GM23338 (cell line): ENCODE measurements at regions not wholly inside any gene's neighbourhood (a gene's known extent, or its start where the extent isn't known, plus 50 kb on each side); places are given as distances from the start of the nearest gene placed in this dataset.

Experiments
- ATAC-seq: fragments of 200-7000 bp; cut with Tn5 transposase; 3 replicates; pipeline ENCODE4 v1.9.1; 2020
- DNase-seq: peaks from one replicate; pipeline ENCODE4 v3.0.0-alpha.2; 2015; ENCODE audit warnings: low spot score
- H2AFZ ChIP-seq: fragments of 200-600 bp; sonication (generic); 2 replicates; pipeline ENCODE4 v1.8.0; 2016; ENCODE audit warnings: antibody characterized with exemption, mild to moderate bottlenecking, moderate library complexity
- H3F3A ChIP-seq: fragments of 200-600 bp; sonication (generic); replicated peaks from 2 replicates; pipeline ENCODE4 v1.8.0; 2017; ENCODE audit warnings: antibody characterized with exemption, mixed run types, low read depth
- H3K27ac ChIP-seq: fragments of 200-600 bp; sonication (generic); 2 replicates; pipeline ENCODE4 v1.6.1; 2016; ENCODE audit warnings: low read depth
- H3K27me3 ChIP-seq: fragments of 200-600 bp; sonication (generic); 2 replicates; pipeline ENCODE4 v1.8.0; 2016; ENCODE audit warnings: mild to moderate bottlenecking, mixed run types, moderate library complexity; ENCODE audit not compliant: insufficient read depth
- H3K36me3 ChIP-seq: fragments of 200-600 bp; sonication (generic); 2 replicates; pipeline ENCODE4 v1.8.0; 2016; ENCODE audit warnings: mild to moderate bottlenecking; ENCODE audit not compliant: insufficient read depth
- H3K4me1 ChIP-seq: fragments of 200-600 bp; sonication (generic); 2 replicates; pipeline ENCODE4 v1.8.0; 2016; ENCODE audit warnings: mild to moderate bottlenecking, moderate library complexity; ENCODE audit not compliant: insufficient read depth
- H3K4me2 ChIP-seq: fragments of 200-600 bp; sonication (generic); 2 replicates; pipeline ENCODE4 v1.7.1; 2017; ENCODE audit warnings: mixed run types
- H3K4me3 ChIP-seq: fragments of 200-600 bp; sonication (generic); 2 replicates; pipeline ENCODE4 v1.6.1; 2016; ENCODE audit warnings: mixed run types
- H3K79me2 ChIP-seq: fragments of 200-600 bp; sonication (generic); replicated peaks from 2 replicates; pipeline ENCODE4 v1.8.0; 2017; ENCODE audit warnings: mild to moderate bottlenecking; ENCODE audit not compliant: insufficient read depth
- H3K9me2 ChIP-seq: fragments of 200-600 bp; sonication (generic); 2 replicates; pipeline ENCODE4 v1.8.0; 2017; ENCODE audit not compliant: insufficient read depth
- H4K20me1 ChIP-seq: fragments of 200-600 bp; sonication (generic); replicated peaks from 2 replicates; pipeline ENCODE4 v1.8.0; 2017; ENCODE audit warnings: mild to moderate bottlenecking; ENCODE audit not compliant: insufficient read depth
- H3K27ac Mint-ChIP-seq: 2 replicates; pipeline ENCODE4 v1.8.0; 2020; ENCODE audit warnings: inconsistent platforms, mild to moderate bottlenecking, moderate library complexity, mixed read lengths
- H3K27me3 Mint-ChIP-seq: 3 replicates; pipeline ENCODE4 v1.8.0; 2022; ENCODE audit warnings: low read depth, mild to moderate bottlenecking, moderate library complexity, mixed read lengths, inconsistent platforms; ENCODE audit not compliant: insufficient read depth, poor library complexity
- H3K36me3 Mint-ChIP-seq: 3 replicates; pipeline ENCODE4 v1.8.0; 2021; ENCODE audit warnings: low read depth, mild to moderate bottlenecking, inconsistent platforms, moderate library complexity, mixed read lengths
- H3K4me1 Mint-ChIP-seq: 3 replicates; pipeline ENCODE4 v1.8.0; 2020; ENCODE audit warnings: mild to moderate bottlenecking, inconsistent platforms, mixed read lengths
- H3K4me3 Mint-ChIP-seq: 3 replicates; pipeline ENCODE4 v1.8.0; 2021; ENCODE audit warnings: moderate library complexity, mild to moderate bottlenecking, inconsistent platforms, mixed read lengths
- H3K9me3 Mint-ChIP-seq: 3 replicates; pipeline ENCODE4 v1.8.0; 2020; ENCODE audit warnings: moderate library complexity, mild to moderate bottlenecking, inconsistent platforms, mixed read lengths
- CREB1 ChIP-seq: fragments of 250-450 bp; sonication (Bioruptor Pico); IDR thresholded peaks from 2 replicates; pipeline ENCODE4 v1.5.0; 2020; ENCODE audit warnings: low read depth, mild to moderate bottlenecking, moderate library complexity
- EZH2 ChIP-seq: fragments of 200-600 bp; sonication (generic); IDR thresholded peaks from one replicate; pipeline ENCODE4 v1.8.0; 2017; ENCODE audit warnings: antibody characterized with exemption, mild to moderate bottlenecking, low read depth; ENCODE audit not compliant: unreplicated experiment
- EZH2phosphoT487 ChIP-seq: fragments of 200-600 bp; sonication (generic); IDR thresholded peaks from one replicate; pipeline ENCODE4 v1.8.1; 2018; ENCODE audit warnings: antibody characterized with exemption; ENCODE audit not compliant: unreplicated experiment
- JUNB ChIP-seq: IDR thresholded peaks from one replicate; pipeline ENCODE4 v1.6.1; 2016; ENCODE audit warnings: antibody characterized with exemption; ENCODE audit not compliant: unreplicated experiment
- NANOG ChIP-seq: IDR thresholded peaks from 2 replicates; pipeline ENCODE4 v1.6.1; 2016; ENCODE audit warnings: antibody characterized with exemption, borderline replicate concordance
- POLR2AphosphoS5 ChIP-seq: IDR thresholded peaks from 2 replicates; pipeline ENCODE4 v1.6.1; 2016; ENCODE audit warnings: antibody characterized with exemption, low read depth
- STAT1 ChIP-seq: IDR thresholded peaks from one replicate; pipeline ENCODE4 v1.6.1; 2016; ENCODE audit warnings: antibody characterized with exemption; ENCODE audit not compliant: unreplicated experiment
- ZNF114 ChIP-seq: fragments of 250-450 bp; sonication (Bioruptor Pico); IDR thresholded peaks from 2 replicates; pipeline ENCODE4 v1.5.0; 2020; ENCODE audit warnings: mild to moderate bottlenecking, moderate library complexity
- ZNF331 ChIP-seq: fragments of 250-450 bp; sonication (Bioruptor Pico); IDR thresholded peaks from 2 replicates; pipeline ENCODE4 v1.5.0; 2020; ENCODE audit warnings: low read depth, mild to moderate bottlenecking, moderate library complexity
- TF ChIP-seq, protein P1 (sequence below): IDR thresholded peaks from 2 replicates; pipeline ENCODE4 v1.6.1; 2016; ENCODE audit warnings: antibody characterized with exemption
- TF ChIP-seq, protein P2 (sequence below), 2 experiments: fragments of 200-600 bp in 1 of 2; sonication (generic) in 1 of 2; conservative IDR thresholded peaks; 2 replicates each; pipeline versions ENCODE4 v1.5.1 to v1.6.1; 2016 to 2017; ENCODE audit warnings: antibody characterized with exemption in 2 of 2, low read depth in 2 of 2, mild to moderate bottlenecking in 2 of 2, moderate library complexity in 1 of 2
- TF ChIP-seq, protein P3 (sequence below): fragments of 250-450 bp; sonication (Bioruptor Pico); IDR thresholded peaks from 2 replicates; pipeline ENCODE4 v1.5.0; 2020; ENCODE audit warnings: mild to moderate bottlenecking, moderate library complexity
- TF ChIP-seq, protein P4 (sequence below): IDR thresholded peaks from one replicate; pipeline ENCODE4 v1.6.1; 2018; ENCODE audit warnings: antibody characterized with exemption; ENCODE audit not compliant: unreplicated experiment

DNA sequence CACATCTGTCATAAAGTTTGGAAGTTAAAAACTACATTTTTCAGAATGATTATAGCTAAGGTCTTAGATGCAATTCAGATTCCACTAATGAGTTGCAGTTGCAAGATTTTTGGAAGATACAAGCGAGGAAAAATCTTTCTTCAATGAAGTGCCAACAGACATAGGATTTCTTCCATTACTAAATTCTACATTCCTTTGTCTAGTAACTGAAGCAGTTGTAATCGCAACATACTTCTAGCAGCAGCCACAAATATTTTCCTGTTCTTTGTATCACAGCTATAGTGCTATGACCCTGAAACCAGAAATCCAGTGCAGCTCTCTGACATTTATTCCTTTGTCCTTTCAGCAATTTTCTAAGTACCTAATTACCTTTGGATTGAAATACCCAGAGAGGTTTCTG is 225.2 kb upstream of the SLIT2 start:
- H3K27ac ChIP-seq: no peak overlapping the region
- Mint-ChIP-seq H3K4me1 (peaks cover 3% of the 10 kb centered on the region), H3K9me3 (peaks cover 9% of the 10 kb centered on the region; the same call in 1 of the 3 replicates), H3K36me3 (0 out of 3 replicates have a peak, but pooled peaks cover 3% of the 10 kb centered on the region), H3K27ac (no peak overlapping the region), H3K27me3 (peaks cover 2% of the 10 kb centered on the region), H3K4me3 (no peak overlapping the region)
- H3K36me3 ChIP-seq: no peaks in the 10 kb centered on the region
- H3K27me3 ChIP-seq: no peaks in the 10 kb centered on the region
- TF ChIP-seq, protein P1, sequence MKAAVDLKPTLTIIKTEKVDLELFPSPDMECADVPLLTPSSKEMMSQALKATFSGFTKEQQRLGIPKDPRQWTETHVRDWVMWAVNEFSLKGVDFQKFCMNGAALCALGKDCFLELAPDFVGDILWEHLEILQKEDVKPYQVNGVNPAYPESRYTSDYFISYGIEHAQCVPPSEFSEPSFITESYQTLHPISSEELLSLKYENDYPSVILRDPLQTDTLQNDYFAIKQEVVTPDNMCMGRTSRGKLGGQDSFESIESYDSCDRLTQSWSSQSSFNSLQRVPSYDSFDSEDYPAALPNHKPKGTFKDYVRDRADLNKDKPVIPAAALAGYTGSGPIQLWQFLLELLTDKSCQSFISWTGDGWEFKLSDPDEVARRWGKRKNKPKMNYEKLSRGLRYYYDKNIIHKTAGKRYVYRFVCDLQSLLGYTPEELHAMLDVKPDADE: no peak
- TF ChIP-seq POLR2AphosphoS5 (no peak), JUNB (no peak), EZH2 (no peak), STAT1 (no peak), NANOG (no peak), ZNF114 (CRISPR knock-in tag) (no peak), ZNF331 (no peak), EZH2phosphoT487 (no peak), CREB1 (CRISPR knock-in tag) (no peak)
- TF ChIP-seq, protein P2, sequence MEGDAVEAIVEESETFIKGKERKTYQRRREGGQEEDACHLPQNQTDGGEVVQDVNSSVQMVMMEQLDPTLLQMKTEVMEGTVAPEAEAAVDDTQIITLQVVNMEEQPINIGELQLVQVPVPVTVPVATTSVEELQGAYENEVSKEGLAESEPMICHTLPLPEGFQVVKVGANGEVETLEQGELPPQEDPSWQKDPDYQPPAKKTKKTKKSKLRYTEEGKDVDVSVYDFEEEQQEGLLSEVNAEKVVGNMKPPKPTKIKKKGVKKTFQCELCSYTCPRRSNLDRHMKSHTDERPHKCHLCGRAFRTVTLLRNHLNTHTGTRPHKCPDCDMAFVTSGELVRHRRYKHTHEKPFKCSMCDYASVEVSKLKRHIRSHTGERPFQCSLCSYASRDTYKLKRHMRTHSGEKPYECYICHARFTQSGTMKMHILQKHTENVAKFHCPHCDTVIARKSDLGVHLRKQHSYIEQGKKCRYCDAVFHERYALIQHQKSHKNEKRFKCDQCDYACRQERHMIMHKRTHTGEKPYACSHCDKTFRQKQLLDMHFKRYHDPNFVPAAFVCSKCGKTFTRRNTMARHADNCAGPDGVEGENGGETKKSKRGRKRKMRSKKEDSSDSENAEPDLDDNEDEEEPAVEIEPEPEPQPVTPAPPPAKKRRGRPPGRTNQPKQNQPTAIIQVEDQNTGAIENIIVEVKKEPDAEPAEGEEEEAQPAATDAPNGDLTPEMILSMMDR (conservative IDR thresholded peaks at IDR 0.05; ENCODE audit: low read depth in 2 of 2): no peak
- TF ChIP-seq, protein P3, sequence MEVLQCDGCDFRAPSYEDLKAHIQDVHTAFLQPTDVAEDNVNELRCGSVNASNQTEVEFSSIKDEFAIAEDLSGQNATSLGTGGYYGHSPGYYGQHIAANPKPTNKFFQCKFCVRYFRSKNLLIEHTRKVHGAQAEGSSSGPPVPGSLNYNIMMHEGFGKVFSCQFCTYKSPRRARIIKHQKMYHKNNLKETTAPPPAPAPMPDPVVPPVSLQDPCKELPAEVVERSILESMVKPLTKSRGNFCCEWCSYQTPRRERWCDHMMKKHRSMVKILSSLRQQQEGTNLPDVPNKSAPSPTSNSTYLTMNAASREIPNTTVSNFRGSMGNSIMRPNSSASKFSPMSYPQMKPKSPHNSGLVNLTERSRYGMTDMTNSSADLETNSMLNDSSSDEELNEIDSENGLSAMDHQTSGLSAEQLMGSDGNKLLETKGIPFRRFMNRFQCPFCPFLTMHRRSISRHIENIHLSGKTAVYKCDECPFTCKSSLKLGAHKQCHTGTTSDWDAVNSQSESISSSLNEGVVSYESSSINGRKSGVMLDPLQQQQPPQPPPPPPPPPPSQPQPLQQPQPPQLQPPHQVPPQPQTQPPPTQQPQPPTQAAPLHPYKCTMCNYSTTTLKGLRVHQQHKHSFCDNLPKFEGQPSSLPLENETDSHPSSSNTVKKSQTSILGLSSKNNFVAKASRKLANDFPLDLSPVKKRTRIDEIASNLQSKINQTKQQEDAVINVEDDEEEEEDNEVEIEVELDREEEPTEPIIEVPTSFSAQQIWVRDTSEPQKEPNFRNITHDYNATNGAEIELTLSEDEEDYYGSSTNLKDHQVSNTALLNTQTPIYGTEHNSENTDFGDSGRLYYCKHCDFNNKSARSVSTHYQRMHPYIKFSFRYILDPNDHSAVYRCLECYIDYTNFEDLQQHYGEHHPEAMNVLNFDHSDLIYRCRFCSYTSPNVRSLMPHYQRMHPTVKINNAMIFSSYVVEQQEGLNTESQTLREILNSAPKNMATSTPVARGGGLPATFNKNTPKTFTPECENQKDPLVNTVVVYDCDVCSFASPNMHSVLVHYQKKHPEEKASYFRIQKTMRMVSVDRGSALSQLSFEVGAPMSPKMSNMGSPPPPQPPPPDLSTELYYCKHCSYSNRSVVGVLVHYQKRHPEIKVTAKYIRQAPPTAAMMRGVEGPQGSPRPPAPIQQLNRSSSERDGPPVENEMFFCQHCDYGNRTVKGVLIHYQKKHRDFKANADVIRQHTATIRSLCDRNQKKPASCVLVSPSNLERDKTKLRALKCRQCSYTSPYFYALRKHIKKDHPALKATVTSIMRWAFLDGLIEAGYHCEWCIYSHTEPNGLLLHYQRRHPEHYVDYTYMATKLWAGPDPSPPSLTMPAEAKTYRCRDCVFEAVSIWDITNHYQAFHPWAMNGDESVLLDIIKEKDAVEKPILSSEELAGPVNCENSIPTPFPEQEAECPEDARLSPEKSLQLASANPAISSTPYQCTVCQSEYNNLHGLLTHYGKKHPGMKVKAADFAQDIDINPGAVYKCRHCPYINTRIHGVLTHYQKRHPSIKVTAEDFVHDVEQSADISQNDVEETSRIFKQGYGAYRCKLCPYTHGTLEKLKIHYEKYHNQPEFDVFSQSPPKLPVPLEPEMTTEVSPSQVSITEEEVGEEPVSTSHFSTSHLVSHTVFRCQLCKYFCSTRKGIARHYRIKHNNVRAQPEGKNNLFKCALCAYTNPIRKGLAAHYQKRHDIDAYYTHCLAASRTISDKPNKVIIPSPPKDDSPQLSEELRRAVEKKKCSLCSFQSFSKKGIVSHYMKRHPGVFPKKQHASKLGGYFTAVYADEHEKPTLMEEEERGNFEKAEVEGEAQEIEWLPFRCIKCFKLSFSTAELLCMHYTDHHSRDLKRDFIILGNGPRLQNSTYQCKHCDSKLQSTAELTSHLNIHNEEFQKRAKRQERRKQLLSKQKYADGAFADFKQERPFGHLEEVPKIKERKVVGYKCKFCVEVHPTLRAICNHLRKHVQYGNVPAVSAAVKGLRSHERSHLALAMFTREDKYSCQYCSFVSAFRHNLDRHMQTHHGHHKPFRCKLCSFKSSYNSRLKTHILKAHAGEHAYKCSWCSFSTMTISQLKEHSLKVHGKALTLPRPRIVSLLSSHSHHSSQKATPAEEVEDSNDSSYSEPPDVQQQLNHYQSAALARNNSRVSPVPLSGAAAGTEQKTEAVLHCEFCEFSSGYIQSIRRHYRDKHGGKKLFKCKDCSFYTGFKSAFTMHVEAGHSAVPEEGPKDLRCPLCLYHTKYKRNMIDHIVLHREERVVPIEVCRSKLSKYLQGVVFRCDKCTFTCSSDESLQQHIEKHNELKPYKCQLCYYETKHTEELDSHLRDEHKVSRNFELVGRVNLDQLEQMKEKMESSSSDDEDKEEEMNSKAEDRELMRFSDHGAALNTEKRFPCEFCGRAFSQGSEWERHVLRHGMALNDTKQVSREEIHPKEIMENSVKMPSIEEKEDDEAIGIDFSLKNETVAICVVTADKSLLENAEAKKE (CRISPR knock-in tag): no peak
- TF ChIP-seq, protein P4, sequence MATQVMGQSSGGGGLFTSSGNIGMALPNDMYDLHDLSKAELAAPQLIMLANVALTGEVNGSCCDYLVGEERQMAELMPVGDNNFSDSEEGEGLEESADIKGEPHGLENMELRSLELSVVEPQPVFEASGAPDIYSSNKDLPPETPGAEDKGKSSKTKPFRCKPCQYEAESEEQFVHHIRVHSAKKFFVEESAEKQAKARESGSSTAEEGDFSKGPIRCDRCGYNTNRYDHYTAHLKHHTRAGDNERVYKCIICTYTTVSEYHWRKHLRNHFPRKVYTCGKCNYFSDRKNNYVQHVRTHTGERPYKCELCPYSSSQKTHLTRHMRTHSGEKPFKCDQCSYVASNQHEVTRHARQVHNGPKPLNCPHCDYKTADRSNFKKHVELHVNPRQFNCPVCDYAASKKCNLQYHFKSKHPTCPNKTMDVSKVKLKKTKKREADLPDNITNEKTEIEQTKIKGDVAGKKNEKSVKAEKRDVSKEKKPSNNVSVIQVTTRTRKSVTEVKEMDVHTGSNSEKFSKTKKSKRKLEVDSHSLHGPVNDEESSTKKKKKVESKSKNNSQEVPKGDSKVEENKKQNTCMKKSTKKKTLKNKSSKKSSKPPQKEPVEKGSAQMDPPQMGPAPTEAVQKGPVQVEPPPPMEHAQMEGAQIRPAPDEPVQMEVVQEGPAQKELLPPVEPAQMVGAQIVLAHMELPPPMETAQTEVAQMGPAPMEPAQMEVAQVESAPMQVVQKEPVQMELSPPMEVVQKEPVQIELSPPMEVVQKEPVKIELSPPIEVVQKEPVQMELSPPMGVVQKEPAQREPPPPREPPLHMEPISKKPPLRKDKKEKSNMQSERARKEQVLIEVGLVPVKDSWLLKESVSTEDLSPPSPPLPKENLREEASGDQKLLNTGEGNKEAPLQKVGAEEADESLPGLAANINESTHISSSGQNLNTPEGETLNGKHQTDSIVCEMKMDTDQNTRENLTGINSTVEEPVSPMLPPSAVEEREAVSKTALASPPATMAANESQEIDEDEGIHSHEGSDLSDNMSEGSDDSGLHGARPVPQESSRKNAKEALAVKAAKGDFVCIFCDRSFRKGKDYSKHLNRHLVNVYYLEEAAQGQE: no peak
- H3K79me2 ChIP-seq: no peaks in the 10 kb centered on the region
- peaks cover 5% of the 10 kb centered on the region; the same call in 1 of the 2 replicates for H3K4me1 ChIP-seq
- no peak overlapping the region for H3K4me3 ChIP-seq
- H3F3A ChIP-seq: no peaks in the 10 kb centered on the region
- no peak for DNase-seq
- no peak for ATAC-seq
- H2AFZ ChIP-seq: no peak overlapping the region
- no peak overlapping the region for H3K4me2 ChIP-seq
- no peaks in the 10 kb centered on the region for H4K20me1 ChIP-seq
- no peaks in the 10 kb centered on the region for H3K9me2 ChIP-seq
